Osteocyte (in vitro differentiated cells): ENCODE measurements at regions not wholly inside any gene's neighbourhood (a gene's known extent, or its start where the extent isn't known, plus 50 kb on each side); places are given as distances from the start of the nearest gene placed in this dataset.

Source experiments
- DNase-seq: peaks from one replicate; pipeline ENCODE4 v3.0.0; 2021; ENCODE audit warnings: mixed read lengths; ENCODE audit not compliant: unreplicated experiment; ENCODE audit errors: extremely low spot score
- H3K27ac Mint-ChIP-seq: one replicate; pipeline ENCODE4 v1.8.0; 2021; ENCODE audit warnings: mild to moderate bottlenecking, mixed read lengths; ENCODE audit not compliant: unreplicated experiment
- H3K27me3 Mint-ChIP-seq: one replicate; pipeline ENCODE4 v1.8.0; 2021; ENCODE audit warnings: mixed read lengths; ENCODE audit not compliant: unreplicated experiment
- H3K36me3 Mint-ChIP-seq: one replicate; pipeline ENCODE4 v1.8.0; 2021; ENCODE audit warnings: mixed read lengths; ENCODE audit not compliant: unreplicated experiment
- H3K4me1 Mint-ChIP-seq: one replicate; pipeline ENCODE4 v1.8.0; 2021; ENCODE audit warnings: mixed read lengths; ENCODE audit not compliant: unreplicated experiment
- H3K4me3 Mint-ChIP-seq: one replicate; pipeline ENCODE4 v1.8.0; 2021; ENCODE audit warnings: mild to moderate bottlenecking, moderate library complexity, mixed read lengths; ENCODE audit not compliant: unreplicated experiment
- H3K9me3 Mint-ChIP-seq: one replicate; pipeline ENCODE4 v1.8.0; 2021; ENCODE audit warnings: mixed read lengths; ENCODE audit not compliant: unreplicated experiment
- CTCF ChIP-seq: fragments of 200-600 bp; sonication (generic); IDR thresholded peaks from 2 replicates; pipeline ENCODE4 v1.5.0; 2021; ENCODE audit warnings: antibody characterized with exemption, mild to moderate bottlenecking, moderate library complexity

GRCh38 chr19:46944918-46945628, 74.6 kb upstream of the NPAS1 start:
- peak; percentile 92 for DNase-seq
- peaks cover 55% of the 10 kb centered on the region for H3K4me1 Mint-ChIP-seq
- TF ChIP-seq CTCF = no peak
- peak overlapping the region; percentile 64 for H3K4me3 Mint-ChIP-seq
- peak overlapping the region; percentile 96 for H3K27ac Mint-ChIP-seq
- H3K27me3 Mint-ChIP-seq = no peaks in the 10 kb centered on the region
- H3K36me3 Mint-ChIP-seq = peaks cover 20% of the 10 kb centered on the region
- H3K9me3 Mint-ChIP-seq = no peaks in the 10 kb centered on the region

DNA sequence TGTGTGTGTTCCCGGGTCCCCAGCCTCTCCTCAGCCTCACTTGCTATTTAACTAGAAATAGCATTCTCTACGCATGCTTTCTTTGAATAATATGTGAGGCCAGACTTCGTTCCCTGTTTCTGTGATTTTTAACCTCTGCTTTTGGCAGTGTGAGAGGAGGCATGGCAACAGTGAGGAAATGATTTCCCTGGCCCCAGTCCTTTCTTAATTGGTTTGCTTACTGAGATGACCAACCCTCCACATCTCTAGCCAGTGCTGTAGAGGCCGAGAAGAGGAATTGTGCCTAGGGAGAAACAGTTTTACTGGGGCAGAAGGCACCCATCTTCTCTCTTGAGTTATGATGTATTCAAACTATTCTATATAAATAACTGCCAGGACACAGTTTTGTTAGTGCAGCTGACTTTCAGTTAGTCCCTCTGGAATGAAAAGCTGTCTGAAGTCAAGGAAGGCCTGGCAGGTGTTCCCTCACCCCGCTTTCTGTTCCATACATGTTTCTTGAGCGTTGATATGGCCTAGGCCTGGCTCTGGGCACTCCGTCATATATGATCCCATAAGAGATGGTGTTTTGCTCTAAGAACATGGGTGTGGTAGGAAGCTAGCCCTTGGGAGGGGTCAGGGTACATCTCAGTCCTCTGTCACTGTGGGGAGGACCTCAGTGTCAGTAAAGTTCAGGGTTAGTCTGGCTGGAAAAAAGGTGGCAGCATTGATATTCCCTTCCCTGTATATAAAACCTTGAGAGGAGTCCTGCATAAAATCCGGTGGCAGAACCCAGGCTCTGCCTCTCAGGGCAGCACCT, 73.7 kb upstream of the NPAS1 start:
- Mint-ChIP-seq H3K36me3 (peaks cover 18% of the 10 kb centered on the region), H3K27ac (peak overlapping the region; percentile 96), H3K4me1 (peaks cover 63% of the 10 kb centered on the region), H3K4me3 (peak overlapping the region; percentile 36), H3K9me3 (no peaks in the 10 kb centered on the region), H3K27me3 (no peaks in the 10 kb centered on the region)
- no peak for DNase-seq
- no peak for TF ChIP-seq CTCF

DNA sequence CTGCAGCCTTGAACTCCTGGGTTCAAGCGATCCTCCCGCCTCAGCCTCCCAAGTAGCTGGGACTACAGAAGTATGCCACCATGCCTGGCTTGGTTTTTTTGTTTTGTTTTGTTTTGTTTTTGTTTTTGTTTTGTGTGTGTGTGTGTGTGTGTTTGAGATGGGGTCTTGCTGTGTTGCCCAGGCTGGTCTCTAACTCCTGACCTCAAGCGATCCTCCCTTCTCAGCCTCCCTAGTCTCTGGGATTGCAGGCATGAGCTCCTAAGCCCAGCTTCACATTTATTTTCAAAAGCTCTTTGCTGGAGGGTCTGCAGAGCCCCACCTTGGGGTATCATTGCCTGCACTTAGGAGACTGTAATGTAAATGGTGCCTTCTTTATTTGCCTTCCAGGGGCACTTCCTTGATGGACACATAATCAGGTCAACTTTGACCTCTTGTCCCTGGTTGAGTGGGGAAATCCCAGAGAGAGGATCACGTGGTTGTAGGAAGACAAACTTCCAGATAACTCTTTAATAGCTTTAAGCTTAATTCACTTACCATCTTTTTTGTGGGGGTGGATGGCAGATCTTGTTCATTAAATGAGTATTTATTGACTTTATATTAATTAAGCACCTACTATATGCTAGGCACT, 72.9 kb upstream of the NPAS1 start:
- Mint-ChIP-seq H3K9me3 (no peaks in the 10 kb centered on the region), H3K4me3 (no peak overlapping the region), H3K4me1 (peaks cover 67% of the 10 kb centered on the region), H3K27me3 (no peaks in the 10 kb centered on the region), H3K36me3 (peaks cover 14% of the 10 kb centered on the region), H3K27ac (peak overlapping the region; percentile 96)
- DNase-seq = no peak
- TF ChIP-seq CTCF = no peak

GRCh38 chr19:46947866-46948265, 71.8 kb upstream of the NPAS1 start:
- H3K4me3 Mint-ChIP-seq = no peak overlapping the region
- H3K9me3 Mint-ChIP-seq = no peaks in the 10 kb centered on the region
- peaks cover 10% of the 10 kb centered on the region for H3K36me3 Mint-ChIP-seq
- TF ChIP-seq CTCF = no peak
- H3K27me3 Mint-ChIP-seq = no peaks in the 10 kb centered on the region
- H3K27ac Mint-ChIP-seq = peak overlapping the region; percentile 96
- peaks cover 72% of the 10 kb centered on the region for H3K4me1 Mint-ChIP-seq
- DNase-seq = no peak
